WTC11 (cell line): ENCODE measurements at regions not wholly inside any gene's neighbourhood (a gene's known extent, or its start where the extent isn't known, plus 50 kb on each side); places are given as distances from the start of the nearest gene placed in this dataset.

ENCODE experiments used
- ATAC-seq: fragments of 200-7000 bp; cut with Tn5 transposase; 2 replicates; pipeline ENCODE4 v1.10.0; 2021; ENCODE audit warnings: mild to moderate bottlenecking, moderate library complexity
- CTCF ChIA-PET: fragments of 300-600 bp; sonication (Branson Sonifier 250); formaldehyde crosslinking; loops from one replicate; lab custom pipeline; 2021; ENCODE audit warnings: antibody characterized with exemption; lab: Charles Lee
- POLR2A ChIA-PET: fragments of 350-600 bp; sonication (Branson Sonifier 250); formaldehyde crosslinking; loops from one replicate; lab custom pipeline; 2021; ENCODE audit warnings: antibody characterized with exemption; lab: Charles Lee
- DNase-seq: peaks from one replicate; pipeline ENCODE4 v3.0.0; 2021; ENCODE audit warnings: low spot score
- H3K27ac Mint-ChIP-seq: 2 replicates; pipeline ENCODE4 v1.8.0; 2021; ENCODE audit warnings: mixed read lengths
- H3K27me3 Mint-ChIP-seq: 2 replicates; pipeline ENCODE4 v1.8.0; 2021; ENCODE audit warnings: low read depth, mild to moderate bottlenecking, moderate library complexity, mixed read lengths
- H3K36me3 Mint-ChIP-seq: 2 replicates; pipeline ENCODE4 v1.8.0; 2021; ENCODE audit warnings: mixed read lengths
- H3K4me1 Mint-ChIP-seq: 2 replicates; pipeline ENCODE4 v1.8.0; 2022; ENCODE audit warnings: mixed read lengths
- H3K4me3 Mint-ChIP-seq: 2 replicates; pipeline ENCODE4 v1.8.0; 2021; ENCODE audit warnings: mild to moderate bottlenecking, moderate library complexity, mixed read lengths
- H3K9me3 Mint-ChIP-seq: 2 replicates; pipeline ENCODE4 v1.8.0; 2021; ENCODE audit warnings: mixed read lengths
- ATF1 ChIP-seq: sonication (generic); formaldehyde crosslinking; IDR thresholded peaks from 2 replicates; pipeline ENCODE4 v1.8.1; 2023; ENCODE audit warnings: mild to moderate bottlenecking, moderate library complexity, missing genetic modification reagents
- ATF2 ChIP-seq: sonication (generic); formaldehyde crosslinking; IDR thresholded peaks from 2 replicates; pipeline ENCODE4 v1.8.1; 2022; ENCODE audit warnings: low read depth, missing genetic modification reagents, borderline replicate concordance
- E2F5 ChIP-seq: sonication (generic); formaldehyde crosslinking; IDR thresholded peaks from 2 replicates; pipeline ENCODE4 v1.8.1; 2022; ENCODE audit warnings: mild to moderate bottlenecking, moderate library complexity, missing genetic modification reagents
- ERG ChIP-seq: fragments of 250-450 bp; sonication (Bioruptor Pico); IDR thresholded peaks from 2 replicates; pipeline ENCODE4 v1.8.0; 2021; ENCODE audit warnings: mild to moderate bottlenecking
- FOXJ3 ChIP-seq: sonication (generic); formaldehyde crosslinking; IDR thresholded peaks from 2 replicates; pipeline ENCODE4 v1.9.0; 2021; ENCODE audit warnings: missing genetic modification reagents, mild to moderate bottlenecking, borderline replicate concordance
- GTF2I ChIP-seq: fragments of 250-450 bp; sonication (Bioruptor Pico); conservative IDR thresholded peaks from 2 replicates; pipeline ENCODE4 v1.4.0; 2021; ENCODE audit warnings: mild to moderate bottlenecking
- HMGXB4 ChIP-seq: sonication (generic); formaldehyde crosslinking; IDR thresholded peaks from 2 replicates; pipeline ENCODE4 v1.8.1; 2023; ENCODE audit warnings: mild to moderate bottlenecking, moderate library complexity, missing genetic modification reagents
- IRF2 ChIP-seq: sonication (generic); formaldehyde crosslinking; IDR thresholded peaks from 2 replicates; pipeline ENCODE4 v1.8.0; 2022; ENCODE audit warnings: low read depth, missing genetic modification reagents, borderline replicate concordance
- JUN ChIP-seq: sonication (generic); formaldehyde crosslinking; IDR thresholded peaks from 2 replicates; pipeline ENCODE4 v1.8.0; 2023; ENCODE audit warnings: mild to moderate bottlenecking, missing genetic modification reagents
- MAX ChIP-seq: sonication (generic); formaldehyde crosslinking; IDR thresholded peaks from 2 replicates; pipeline ENCODE4 v1.8.0; 2022; ENCODE audit warnings: mild to moderate bottlenecking, missing genetic modification reagents
- MLX ChIP-seq: sonication (generic); formaldehyde crosslinking; IDR thresholded peaks from 2 replicates; pipeline ENCODE4 v1.8.1; 2023; ENCODE audit warnings: mild to moderate bottlenecking, missing genetic modification reagents, moderate library complexity
- NR3C1 ChIP-seq: sonication (generic); formaldehyde crosslinking; conservative IDR thresholded peaks from 2 replicates; pipeline ENCODE4 v1.8.1; 2023; ENCODE audit warnings: low read depth, mild to moderate bottlenecking, missing genetic modification reagents
- PRDM15 ChIP-seq: sonication (generic); formaldehyde crosslinking; IDR thresholded peaks from 2 replicates; pipeline ENCODE4 v1.8.0; 2022; ENCODE audit warnings: missing genetic modification reagents
- PREB ChIP-seq: sonication (generic); formaldehyde crosslinking; IDR thresholded peaks from 2 replicates; pipeline ENCODE4 v1.8.1; 2022; ENCODE audit warnings: mild to moderate bottlenecking, missing genetic modification reagents, moderate library complexity, borderline replicate concordance
- RELA ChIP-seq: sonication (generic); formaldehyde crosslinking; IDR thresholded peaks from 2 replicates; pipeline ENCODE4 v1.8.1; 2022; ENCODE audit warnings: missing genetic modification reagents, mild to moderate bottlenecking, borderline replicate concordance
- SMAD3 ChIP-seq: sonication (generic); formaldehyde crosslinking; IDR thresholded peaks from 2 replicates; pipeline ENCODE4 v1.8.0; 2022; ENCODE audit warnings: missing genetic modification reagents, mild to moderate bottlenecking, borderline replicate concordance
- SMAD4 ChIP-seq: sonication (generic); formaldehyde crosslinking; IDR thresholded peaks from 2 replicates; pipeline ENCODE4 v1.8.0; 2022; ENCODE audit warnings: mild to moderate bottlenecking, missing genetic modification reagents
- ZNF232 ChIP-seq: sonication (generic); formaldehyde crosslinking; IDR thresholded peaks from 2 replicates; pipeline ENCODE4 v1.8.0; 2022; ENCODE audit warnings: mild to moderate bottlenecking, missing genetic modification reagents
- ZNF416 ChIP-seq: fragments of 250-450 bp; sonication (Bioruptor Pico); IDR thresholded peaks from 2 replicates; pipeline ENCODE4 v1.9.0; 2021; ENCODE audit warnings: mild to moderate bottlenecking, inconsistent platforms
- ZNF532 ChIP-seq: fragments of 250-450 bp; sonication (Bioruptor Pico); IDR thresholded peaks from 2 replicates; pipeline ENCODE4 v1.9.0; 2021; ENCODE audit warnings: mild to moderate bottlenecking, borderline replicate concordance

GRCh38 chr12:30485230-30485890 lies 210.3 kb downstream of the IPO8 start (continued):
- TF ChIP-seq ERG (no peak), JUN (CRISPR knock-in tag) (no peak), E2F5 (CRISPR knock-in tag) (no peak)

GRCh38 chr12:30484658-30485057 lies 211.0 kb downstream of the IPO8 start:
- ATAC-seq (no peak), DNase-seq (no peak)
- Mint-ChIP-seq H3K27ac (no peak overlapping the region), H3K27me3 (no peaks in the 10 kb centered on the region), H3K4me1 (peaks cover 12% of the 10 kb centered on the region), H3K9me3 (peaks cover 9% of the 10 kb centered on the region), H3K4me3 (no peak overlapping the region), H3K36me3 (no peaks in the 10 kb centered on the region)
- ChIA-PET CTCF (no interaction called here), POLR2A (no interaction called here)
- TF ChIP-seq HMGXB4 (CRISPR knock-in tag): no peak
- no peak for TF ChIP-seq SMAD3 (CRISPR knock-in tag)
- TF ChIP-seq ZNF532 (CRISPR knock-in tag): no peak
- no peak for TF ChIP-seq ATF2
- no peak for TF ChIP-seq NR3C1 (CRISPR knock-in tag)
- no peak for TF ChIP-seq FOXJ3 (CRISPR knock-in tag)
- no peak for TF ChIP-seq IRF2 (CRISPR knock-in tag)
- TF ChIP-seq MLX (CRISPR knock-in tag): no peak
- TF ChIP-seq ZNF416 (CRISPR knock-in tag): no peak
- TF ChIP-seq PREB: no peak
- no peak for TF ChIP-seq RELA
- no peak for TF ChIP-seq PRDM15 (CRISPR knock-in tag)
- TF ChIP-seq GTF2I (CRISPR knock-in tag): no peak
- no peak for TF ChIP-seq SMAD4 (CRISPR knock-in tag)
- TF ChIP-seq ATF1: no peak
- TF ChIP-seq MAX (CRISPR knock-in tag): no peak
- TF ChIP-seq ZNF232 (CRISPR knock-in tag): no peak
